ENCODE measurements at regions not wholly inside any gene's neighbourhood (a gene's known extent, or its start where the extent isn't known, plus 50 kb on each side); places are given as distances from the start of the nearest gene placed in this dataset.

DNA sequence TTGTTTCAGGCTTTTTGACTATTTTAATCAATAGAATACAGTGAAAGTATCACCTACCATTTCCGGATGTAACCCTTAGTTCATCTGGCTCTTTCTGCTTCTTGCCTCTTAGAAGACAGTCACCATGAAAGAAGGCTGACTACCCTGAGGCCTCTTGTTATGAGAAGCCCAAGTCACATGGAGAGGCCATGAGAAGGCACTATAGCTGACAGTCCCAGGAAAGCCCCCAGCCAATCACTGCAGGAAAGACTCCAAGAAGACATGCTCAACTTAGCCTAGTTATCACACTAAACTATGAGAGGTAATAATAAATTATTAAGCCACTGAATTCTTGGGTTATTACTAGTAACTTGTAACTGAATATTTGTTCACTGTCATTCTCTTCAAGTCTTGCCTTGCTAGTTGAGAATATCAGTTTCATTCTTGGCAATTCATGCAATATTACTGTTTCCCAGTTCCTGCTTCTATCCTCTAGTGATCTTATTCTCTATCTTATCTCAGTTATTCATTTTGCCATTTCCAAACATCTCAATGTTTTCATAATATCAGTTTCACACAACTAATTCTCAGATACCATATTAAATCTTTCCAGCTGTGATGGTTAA is 57.1 kb upstream of the GUCY1A1 start:
- H3K14ac ChIP-seq (ENCODE audit: insufficient read depth, low read length) = no peak overlapping the region
- H4K8ac ChIP-seq (replicated peaks; ENCODE audit: insufficient read length, low read depth, low read length) = no peak overlapping the region
- H3K27ac Mint-ChIP-seq = no peak overlapping the region
- H2BK12ac ChIP-seq (ENCODE audit: insufficient read length, low read depth, low read length) = no peak overlapping the region
- H3T11ph ChIP-seq (ENCODE audit: low read length) = no peak overlapping the region
- no peak overlapping the region for H3K4ac ChIP-seq (ENCODE audit: low read depth, low read length)
- no peak overlapping the region for H2AK5ac ChIP-seq (ENCODE audit: insufficient read length, low read length)
- no peak overlapping the region for H3K9ac ChIP-seq (ENCODE audit: extremely low read depth, insufficient read length, low read length)
- TF ChIP-seq, protein P1, sequence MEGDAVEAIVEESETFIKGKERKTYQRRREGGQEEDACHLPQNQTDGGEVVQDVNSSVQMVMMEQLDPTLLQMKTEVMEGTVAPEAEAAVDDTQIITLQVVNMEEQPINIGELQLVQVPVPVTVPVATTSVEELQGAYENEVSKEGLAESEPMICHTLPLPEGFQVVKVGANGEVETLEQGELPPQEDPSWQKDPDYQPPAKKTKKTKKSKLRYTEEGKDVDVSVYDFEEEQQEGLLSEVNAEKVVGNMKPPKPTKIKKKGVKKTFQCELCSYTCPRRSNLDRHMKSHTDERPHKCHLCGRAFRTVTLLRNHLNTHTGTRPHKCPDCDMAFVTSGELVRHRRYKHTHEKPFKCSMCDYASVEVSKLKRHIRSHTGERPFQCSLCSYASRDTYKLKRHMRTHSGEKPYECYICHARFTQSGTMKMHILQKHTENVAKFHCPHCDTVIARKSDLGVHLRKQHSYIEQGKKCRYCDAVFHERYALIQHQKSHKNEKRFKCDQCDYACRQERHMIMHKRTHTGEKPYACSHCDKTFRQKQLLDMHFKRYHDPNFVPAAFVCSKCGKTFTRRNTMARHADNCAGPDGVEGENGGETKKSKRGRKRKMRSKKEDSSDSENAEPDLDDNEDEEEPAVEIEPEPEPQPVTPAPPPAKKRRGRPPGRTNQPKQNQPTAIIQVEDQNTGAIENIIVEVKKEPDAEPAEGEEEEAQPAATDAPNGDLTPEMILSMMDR (conservative IDR thresholded peaks at IDR 0.05) = no peak
- H3K4me1 ChIP-seq (ENCODE audit: insufficient read depth, low read length) = no peaks in the 10 kb centered on the region
- H4K91ac ChIP-seq (ENCODE audit: insufficient read length, low read depth, low read length) = no peak overlapping the region
- no peaks in the 10 kb centered on the region for H3K36me3 Mint-ChIP-seq (ENCODE audit: insufficient read depth in 1 of 3, low read depth in 3 of 3)
- H3K4me1 Mint-ChIP-seq = no peaks in the 10 kb centered on the region
- no peak overlapping the region for H2BK120ac ChIP-seq (ENCODE audit: low read depth, low read length, poor library complexity, severe bottlenecking)
- no peak overlapping the region for H2BK15ac ChIP-seq (ENCODE audit: low read depth, low read length)
- H3K27me3 Mint-ChIP-seq (ENCODE audit: low read depth) = peaks cover 5% of the 10 kb centered on the region
- no peak overlapping the region for H3K18ac ChIP-seq (ENCODE audit: insufficient read length, low read depth, low read length)
- no peak overlapping the region for H2AFZ ChIP-seq (ENCODE audit: low read length)
- H4K5ac ChIP-seq (ENCODE audit: insufficient read length, low read depth, low read length) = no peak overlapping the region
- no peak for DNase-seq
- no peaks in the 10 kb centered on the region; a peak in 1 of 5 replicates for H3K9me3 Mint-ChIP-seq
- no peaks in the 10 kb centered on the region for H3K79me2 ChIP-seq (ENCODE audit: insufficient read depth, low read length)
- no peak overlapping the region for H3K4me3 Mint-ChIP-seq
- H3K56ac ChIP-seq (ENCODE audit: insufficient read length, low read depth, low read length) = no peak overlapping the region
- H3K23me2 ChIP-seq (ENCODE audit: insufficient read length, low read depth, low read length, poor library complexity, severe bottlenecking) = no peaks in the 10 kb centered on the region
- no peak overlapping the region for H2BK20ac ChIP-seq (ENCODE audit: low read depth, low read length, poor library complexity, severe bottlenecking)
- no peak overlapping the region for H2BK5ac ChIP-seq (ENCODE audit: insufficient read length, low read length)
- no peak overlapping the region for H3K4me2 ChIP-seq (ENCODE audit: insufficient read depth, insufficient read length, low read length)
- no peak overlapping the region for H3K27ac ChIP-seq (ENCODE audit: insufficient read length, low read depth, low read length)
- H3K27me3 ChIP-seq (ENCODE audit: insufficient read depth, low read length) = no peaks in the 10 kb centered on the region
- no CpG with 5 or more reads among the region's 1 CpG for WGBS (ENCODE audit: extremely low coverage, insufficient read length, low lambda C conversion rate)
- no peaks in the 10 kb centered on the region for H3K9me3 ChIP-seq (ENCODE audit: control insufficient read depth, low read depth, low read length)
- no peaks in the 10 kb centered on the region for H3K79me1 ChIP-seq (ENCODE audit: insufficient read depth, low read depth, low read length, poor library complexity, severe bottlenecking)
- H3K23ac ChIP-seq (ENCODE audit: insufficient read length, low read depth, low read length) = no peak overlapping the region
- no peaks in the 10 kb centered on the region for H4K20me1 ChIP-seq (ENCODE audit: control insufficient read depth, insufficient read depth, insufficient read length)

All from H9 (cell line).